ENCODE measurements at regions not wholly inside any gene's neighbourhood (a gene's known extent, or its start where the extent isn't known, plus 50 kb on each side); places are given as distances from the start of the nearest gene placed in this dataset.

- in situ Hi-C loops (cut with HindIII; ENCODE audit: low pct_unique_long_range_greater_than_20kb, low sequenced_read_pairs), result no loop called here
Observed at GRCh38 chr6:1139155-1139890, 172.6 kb upstream of the FOXQ1 start.

GRCh38 chr6:1137849-1138248 is 174.0 kb upstream of the FOXQ1 start:
- in situ Hi-C loops (cut with HindIII; ENCODE audit: low pct_unique_long_range_greater_than_20kb, low sequenced_read_pairs), result no loop called here
- no peak for DNase-seq (ENCODE audit: low read depth, low spot score)

More at GRCh38 chr6:1139155-1139890, 172.6 kb upstream of the FOXQ1 start:
- DNase-seq (ENCODE audit: low read depth, low spot score), result no peak

- in situ Hi-C loops (cut with HindIII; ENCODE audit: low pct_unique_long_range_greater_than_20kb, low sequenced_read_pairs), result no loop called here
Observed at GRCh38 chr6:1136827-1137226, 175.1 kb upstream of the FOXQ1 start.

GRCh38 chr6:1136415-1136774 is 175.5 kb upstream of the FOXQ1 start:
- peak; percentile 98 for DNase-seq (ENCODE audit: low read depth, low spot score)
- in situ Hi-C loops (cut with HindIII; ENCODE audit: low pct_unique_long_range_greater_than_20kb, low sequenced_read_pairs), result no loop called here

More at GRCh38 chr6:1136827-1137226, 175.1 kb upstream of the FOXQ1 start:
- DNase-seq (ENCODE audit: low read depth, low spot score), result no peak

GRCh38 chr6:1135726-1136414 is 176.0 kb upstream of the FOXQ1 start:
- peak; percentile 77 for DNase-seq (ENCODE audit: low read depth, low spot score)
- in situ Hi-C loops (cut with HindIII; ENCODE audit: low pct_unique_long_range_greater_than_20kb, low sequenced_read_pairs), result no loop called here

GRCh38 chr6:1131285-1132079 is 180.4 kb upstream of the FOXQ1 start:
- in situ Hi-C loops (cut with HindIII; ENCODE audit: low pct_unique_long_range_greater_than_20kb, low sequenced_read_pairs), result no loop called here
- DNase-seq (ENCODE audit: low read depth, low spot score), result peak; percentile 86

- in situ Hi-C loops (cut with HindIII; ENCODE audit: low pct_unique_long_range_greater_than_20kb, low sequenced_read_pairs), result no loop called here
- DNase-seq (ENCODE audit: low read depth, low spot score), result no peak
Observed at GRCh38 chr6:1130709-1131108, 181.2 kb upstream of the FOXQ1 start.

GRCh38 chr6:1129131-1129530 is 182.8 kb upstream of the FOXQ1 start:
- in situ Hi-C loops (cut with HindIII; ENCODE audit: low pct_unique_long_range_greater_than_20kb, low sequenced_read_pairs), result no loop called here
- peak; percentile 100 for DNase-seq (ENCODE audit: low read depth, low spot score)

- DNase-seq (ENCODE audit: low read depth, low spot score), result no peak
- in situ Hi-C loops (cut with HindIII; ENCODE audit: low pct_unique_long_range_greater_than_20kb, low sequenced_read_pairs), result no loop called here
Observed at GRCh38 chr6:1127597-1128288, 184.2 kb upstream of the FOXQ1 start.

- in situ Hi-C loops (cut with HindIII; ENCODE audit: low pct_unique_long_range_greater_than_20kb, low sequenced_read_pairs), result no loop called here
Observed at GRCh38 chr6:1127129-1127528, 184.8 kb upstream of the FOXQ1 start.

GRCh38 chr6:1126036-1126435 is 185.9 kb upstream of the FOXQ1 start:
- DNase-seq (ENCODE audit: low read depth, low spot score), result no peak
- in situ Hi-C loops (cut with HindIII; ENCODE audit: low pct_unique_long_range_greater_than_20kb, low sequenced_read_pairs), result no loop called here

More at GRCh38 chr6:1127129-1127528, 184.8 kb upstream of the FOXQ1 start:
- no peak for DNase-seq (ENCODE audit: low read depth, low spot score)

GRCh38 chr6:1125297-1125696 is 186.6 kb upstream of the FOXQ1 start:
- in situ Hi-C loops (cut with HindIII; ENCODE audit: low pct_unique_long_range_greater_than_20kb, low sequenced_read_pairs), result no loop called here
- DNase-seq (ENCODE audit: low read depth, low spot score), result no peak

- no peak for DNase-seq (ENCODE audit: low read depth, low spot score)
- in situ Hi-C loops (cut with HindIII; ENCODE audit: low pct_unique_long_range_greater_than_20kb, low sequenced_read_pairs), result no loop called here
Observed at GRCh38 chr6:1124885-1125284, 187.0 kb upstream of the FOXQ1 start.

- in situ Hi-C loops (cut with HindIII; ENCODE audit: low pct_unique_long_range_greater_than_20kb, low sequenced_read_pairs), result no loop called here
- DNase-seq (ENCODE audit: low read depth, low spot score), result no peak
Observed at GRCh38 chr6:1123386-1124375, 188.2 kb upstream of the FOXQ1 start.

- in situ Hi-C loops (cut with HindIII; ENCODE audit: low pct_unique_long_range_greater_than_20kb, low sequenced_read_pairs), result no loop called here
Observed at GRCh38 chr6:1122083-1122482, 189.8 kb upstream of the FOXQ1 start.

GRCh38 chr6:1118287-1118647 is 193.6 kb upstream of the FOXQ1 start:
- in situ Hi-C loops (cut with HindIII; ENCODE audit: low pct_unique_long_range_greater_than_20kb, low sequenced_read_pairs), result no loop called here
- DNase-seq (ENCODE audit: low read depth, low spot score), result no peak

More at GRCh38 chr6:1122083-1122482, 189.8 kb upstream of the FOXQ1 start:
- DNase-seq (ENCODE audit: low read depth, low spot score), result no peak
